Mucosa of stomach (tissue), 1 donor: ENCODE measurements at regions not wholly inside any gene's neighbourhood (a gene's known extent, or its start where the extent isn't known, plus 50 kb on each side); places are given as distances from the start of the nearest gene placed in this dataset.

Experiments
- H3K27me3 ChIP-seq: one replicate; pipeline ENCODE4 v1.7.0; 2013; ENCODE audit warnings: mild to moderate bottlenecking, low read length; ENCODE audit not compliant: control insufficient read depth, insufficient read depth
- H3K36me3 ChIP-seq: one replicate; pipeline ENCODE4 v1.7.0; 2013; ENCODE audit warnings: low read length; ENCODE audit not compliant: control insufficient read depth, insufficient read depth
- H3K4me1 ChIP-seq: one replicate; pipeline ENCODE4 v1.7.0; 2013; ENCODE audit warnings: mild to moderate bottlenecking, low read length; ENCODE audit not compliant: control insufficient read depth, insufficient read depth
- H3K4me3 ChIP-seq: one replicate; pipeline ENCODE4 v1.7.0; 2013; ENCODE audit warnings: low read length
- H3K9ac ChIP-seq: one replicate; pipeline ENCODE4 v1.7.0; 2013; ENCODE audit warnings: mild to moderate bottlenecking, low read length, moderate library complexity
- H3K9me3 ChIP-seq: one replicate; pipeline ENCODE4 v1.7.0; 2013; ENCODE audit warnings: mild to moderate bottlenecking, low read length, moderate library complexity; ENCODE audit not compliant: control insufficient read depth
- donor health status: Pancreatic carcinoma.

GRCh38 chr2:234292962-234293243, 204.0 kb downstream of the ARL4C start:
- Histone ChIP-seq H3K9me3 (no peaks in the 10 kb centered on the region), H3K27me3 (peaks cover 2% of the 10 kb centered on the region), H3K4me1 (peaks cover 23% of the 10 kb centered on the region), H3K4me3 (no peak overlapping the region), H3K9ac (no peak overlapping the region), H3K36me3 (no peaks in the 10 kb centered on the region)

GRCh38 chr2:234292205-234292961, 204.5 kb downstream of the ARL4C start:
- H3K36me3 ChIP-seq, result no peaks in the 10 kb centered on the region
- no peak overlapping the region for H3K9ac ChIP-seq
- peaks cover 23% of the 10 kb centered on the region for H3K4me1 ChIP-seq
- peak overlapping the region; percentile 10 for H3K4me3 ChIP-seq
- H3K9me3 ChIP-seq, result no peaks in the 10 kb centered on the region
- H3K27me3 ChIP-seq, result peaks cover 2% of the 10 kb centered on the region

GRCh38 chr2:234291765-234292204, 205.1 kb downstream of the ARL4C start:
- Histone ChIP-seq H3K4me3 (peak overlapping the region; percentile 10), H3K36me3 (no peaks in the 10 kb centered on the region), H3K9ac (no peak overlapping the region), H3K4me1 (peaks cover 23% of the 10 kb centered on the region), H3K9me3 (no peaks in the 10 kb centered on the region), H3K27me3 (peaks cover 2% of the 10 kb centered on the region)

GRCh38 chr2:234290671-234291070, 206.2 kb downstream of the ARL4C start:
- no peak overlapping the region for H3K9ac ChIP-seq
- H3K4me3 ChIP-seq, result no peak overlapping the region
- H3K27me3 ChIP-seq, result no peaks in the 10 kb centered on the region
- no peaks in the 10 kb centered on the region for H3K36me3 ChIP-seq
- H3K9me3 ChIP-seq, result no peaks in the 10 kb centered on the region
- peaks cover 23% of the 10 kb centered on the region for H3K4me1 ChIP-seq

GRCh38 chr2:234289834-234290590, 206.9 kb downstream of the ARL4C start:
- Histone ChIP-seq H3K4me1 (peaks cover 23% of the 10 kb centered on the region), H3K9ac (no peak overlapping the region)

GRCh38 chr2:234288974-234289455, 207.9 kb downstream of the ARL4C start:
- H3K36me3 ChIP-seq, result no peaks in the 10 kb centered on the region
- H3K9ac ChIP-seq, result no peak overlapping the region
- no peaks in the 10 kb centered on the region for H3K9me3 ChIP-seq
- peaks cover 22% of the 10 kb centered on the region for H3K4me1 ChIP-seq
- H3K27me3 ChIP-seq, result no peaks in the 10 kb centered on the region
- no peak overlapping the region for H3K4me3 ChIP-seq

More at GRCh38 chr2:234289834-234290590, 206.9 kb downstream of the ARL4C start:
- H3K4me3 ChIP-seq, result no peak overlapping the region
- H3K9me3 ChIP-seq, result no peaks in the 10 kb centered on the region
- no peaks in the 10 kb centered on the region for H3K36me3 ChIP-seq
- H3K27me3 ChIP-seq, result no peaks in the 10 kb centered on the region

GRCh38 chr2:234287650-234288049, 209.2 kb downstream of the ARL4C start:
- Histone ChIP-seq H3K4me1 (peaks cover 19% of the 10 kb centered on the region), H3K36me3 (no peaks in the 10 kb centered on the region), H3K9ac (no peak overlapping the region), H3K27me3 (no peaks in the 10 kb centered on the region), H3K9me3 (no peaks in the 10 kb centered on the region), H3K4me3 (no peak overlapping the region)

- H3K9me3 ChIP-seq, result no peaks in the 10 kb centered on the region
- no peaks in the 10 kb centered on the region for H3K27me3 ChIP-seq
- H3K4me1 ChIP-seq, result peaks cover 12% of the 10 kb centered on the region
- H3K4me3 ChIP-seq, result no peak overlapping the region
- no peaks in the 10 kb centered on the region for H3K36me3 ChIP-seq
- no peak overlapping the region for H3K9ac ChIP-seq
Measured at GRCh38 chr2:234286956-234287355, 209.9 kb downstream of the ARL4C start.

GRCh38 chr2:234286118-234286598, 210.7 kb downstream of the ARL4C start:
- no peaks in the 10 kb centered on the region for H3K27me3 ChIP-seq
- H3K36me3 ChIP-seq, result no peaks in the 10 kb centered on the region
- peaks cover 4% of the 10 kb centered on the region for H3K4me1 ChIP-seq
- no peaks in the 10 kb centered on the region for H3K9me3 ChIP-seq
- H3K9ac ChIP-seq, result no peak overlapping the region
- H3K4me3 ChIP-seq, result no peak overlapping the region

GRCh38 chr2:234285541-234285940, 211.3 kb downstream of the ARL4C start:
- Histone ChIP-seq H3K4me3 (no peak overlapping the region), H3K9ac (no peak overlapping the region), H3K36me3 (no peaks in the 10 kb centered on the region), H3K9me3 (no peaks in the 10 kb centered on the region), H3K4me1 (no peaks in the 10 kb centered on the region), H3K27me3 (no peaks in the 10 kb centered on the region)

- Histone ChIP-seq H3K27me3 (no peaks in the 10 kb centered on the region), H3K9me3 (no peaks in the 10 kb centered on the region), H3K9ac (no peak overlapping the region), H3K36me3 (no peaks in the 10 kb centered on the region), H3K4me1 (no peaks in the 10 kb centered on the region), H3K4me3 (no peak overlapping the region)
Measured at GRCh38 chr2:234279637-234280036, 217.2 kb downstream of the ARL4C start.

GRCh38 chr2:234278556-234279255, 218.2 kb downstream of the ARL4C start:
- Histone ChIP-seq H3K27me3 (no peaks in the 10 kb centered on the region), H3K9ac (no peak overlapping the region), H3K36me3 (no peaks in the 10 kb centered on the region), H3K4me1 (no peaks in the 10 kb centered on the region), H3K9me3 (no peaks in the 10 kb centered on the region), H3K4me3 (no peak overlapping the region)
